Tibial artery (tissue), 4 donors: ENCODE measurements at regions not wholly inside any gene's neighbourhood (a gene's known extent, or its start where the extent isn't known, plus 50 kb on each side); places are given as distances from the start of the nearest gene placed in this dataset.

Experiments
- DNase-seq, 2 donors: peaks; one replicate each; pipeline ENCODE4 v3.0.0-alpha.2; 2019
- H3K27ac ChIP-seq, 2 donors: fragments of 200-600 bp; sonication (generic) in 1 of 2; 1 replicate in 1 of 2; 2 replicates in 1 of 2; pipeline ENCODE4 v1.5.1; 2018 to 2019; ENCODE audit warnings: mild to moderate bottlenecking in 1 of 2
- H3K27me3 ChIP-seq, 2 donors: fragments of 200-600 bp; sonication (generic) in 1 of 2; one replicate each; pipeline versions ENCODE4 v1.5.1 to v1.6.0; 2016 to 2019
- H3K36me3 ChIP-seq, 3 donors: fragments of 200-600 bp; sonication (generic) in 2 of 3; one replicate each; pipeline ENCODE4 v1.5.1; 2016 to 2019; ENCODE audit warnings: mild to moderate bottlenecking in 2 of 3
- H3K4me1 ChIP-seq, 4 donors: fragments of 200-600 bp; sonication (generic) in 2 of 4; 1 replicate in 3 of 4; 2 replicates in 1 of 4; pipeline ENCODE4 v1.5.1; 2016 to 2019
- H3K4me3 ChIP-seq, 2 donors: fragments of 200-600 bp; sonication (generic) in 1 of 2; 1 replicate in 1 of 2; 2 replicates in 1 of 2; pipeline ENCODE4 v1.5.1; 2018 to 2019; ENCODE audit warnings: mild to moderate bottlenecking in 2 of 2
- H3K9me3 ChIP-seq, 3 donors: fragments of 200-600 bp; sonication (generic) in 1 of 3; one replicate each; pipeline ENCODE4 v1.5.1; 2016 to 2019
- CTCF ChIP-seq, 2 experiments: fragments of 200-600 bp in 1 of 2; fragments of 450-650 bp in 1 of 2; IDR thresholded peaks; one replicate each; pipeline ENCODE4 v1.5.1; 2017 to 2019; ENCODE audit warnings: antibody characterized with exemption in 2 of 2, mild to moderate bottlenecking in 1 of 2, moderate library complexity in 1 of 2
- intact Hi-C: fragments of 100-400 bp; cut with DNase I; formaldehyde crosslinking; loops from one replicate; pipeline ENCODE4 v1.15.0; 2023; ENCODE audit warnings: low total_unique reads

DNA sequence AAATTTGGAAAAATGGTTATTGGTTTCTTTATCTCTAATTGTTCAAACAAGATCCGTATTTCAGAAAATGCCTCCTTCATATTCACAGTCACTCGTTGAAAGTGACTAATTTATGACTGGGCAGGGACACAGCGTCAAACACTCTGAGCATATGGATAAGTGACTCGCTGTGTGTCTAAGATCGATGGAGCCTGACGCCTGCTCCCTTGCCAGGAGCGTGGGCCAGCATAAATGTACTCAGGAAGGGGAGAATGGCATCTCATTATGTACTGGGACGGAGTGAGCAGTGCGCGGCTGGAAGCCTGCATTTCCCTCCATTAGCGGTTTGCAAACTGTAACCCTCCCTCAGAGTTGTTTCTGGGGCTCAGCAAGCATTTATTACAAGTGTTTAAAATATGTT is 79.8 kb upstream of the CAST start:
- TF ChIP-seq CTCF (IDR thresholded peaks at IDR 0.05), result no peak
- intact Hi-C loops, result no loop called here
- Histone ChIP-seq H3K27ac (no peak overlapping the region), H3K36me3 (no peaks in the 10 kb centered on the region), H3K27me3 (no peaks in the 10 kb centered on the region), H3K9me3 (no peaks in the 10 kb centered on the region), H3K4me3 (no peak overlapping the region), H3K4me1 (no peaks in the 10 kb centered on the region)
- DNase-seq, result no peak

DNA sequence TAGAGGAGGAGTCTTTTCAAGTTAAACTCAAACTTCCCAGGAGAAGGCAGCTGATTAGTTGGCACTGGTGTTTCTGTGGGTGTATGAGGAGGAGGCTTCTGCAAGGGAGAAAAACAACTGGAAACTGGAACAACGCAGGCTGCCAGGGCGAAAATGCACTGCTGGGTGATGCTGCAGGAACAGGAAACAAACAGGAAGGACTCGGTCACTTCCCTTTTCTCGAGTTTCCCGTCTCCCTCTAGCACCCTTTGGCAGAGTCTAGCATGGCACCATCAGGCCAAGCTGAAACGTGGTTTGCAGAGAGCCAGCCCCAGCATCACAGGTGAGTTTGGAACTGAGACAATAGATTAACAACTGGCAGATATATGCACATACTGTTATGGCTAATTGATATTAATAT is 77.5 kb upstream of the CAST start:
- intact Hi-C loops, result no loop called here
- H3K4me1 ChIP-seq, result no peaks in the 10 kb centered on the region
- TF ChIP-seq CTCF (IDR thresholded peaks at IDR 0.05), result no peak
- H3K27me3 ChIP-seq, result no peaks in the 10 kb centered on the region
- H3K9me3 ChIP-seq, result no peaks in the 10 kb centered on the region
- H3K4me3 ChIP-seq, result no peak overlapping the region
- DNase-seq, result peak; percentile 41 to 64
- no peaks in the 10 kb centered on the region for H3K36me3 ChIP-seq
- H3K27ac ChIP-seq, result no peak overlapping the region

DNA sequence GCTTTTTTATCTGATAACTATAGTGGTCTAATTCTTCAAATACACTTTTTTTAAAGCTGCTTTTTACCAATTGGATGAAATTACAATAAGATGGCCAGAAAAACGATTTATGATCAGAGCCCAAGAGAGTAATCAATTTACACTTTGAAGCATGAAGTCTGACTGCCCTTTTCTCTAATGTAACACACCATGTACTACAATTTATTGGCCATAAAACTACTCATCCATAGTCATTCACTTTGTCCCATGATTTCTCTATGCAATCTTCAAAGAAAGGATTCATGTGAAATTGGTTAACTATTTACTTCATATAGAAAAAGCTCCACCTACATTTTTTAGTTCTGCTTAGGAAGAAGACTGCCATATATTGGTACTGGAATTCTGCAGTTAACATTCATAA is 73.6 kb upstream of the CAST start:
- intact Hi-C loops, result no loop called here
- no peaks in the 10 kb centered on the region for H3K36me3 ChIP-seq
- no peak for TF ChIP-seq CTCF (IDR thresholded peaks at IDR 0.05)
- DNase-seq, result no peak
- no peak overlapping the region for H3K4me3 ChIP-seq
- no peaks in the 10 kb centered on the region for H3K27me3 ChIP-seq
- H3K9me3 ChIP-seq, result no peaks in the 10 kb centered on the region
- H3K27ac ChIP-seq, result no peak overlapping the region
- no peaks in the 10 kb centered on the region for H3K4me1 ChIP-seq

DNA sequence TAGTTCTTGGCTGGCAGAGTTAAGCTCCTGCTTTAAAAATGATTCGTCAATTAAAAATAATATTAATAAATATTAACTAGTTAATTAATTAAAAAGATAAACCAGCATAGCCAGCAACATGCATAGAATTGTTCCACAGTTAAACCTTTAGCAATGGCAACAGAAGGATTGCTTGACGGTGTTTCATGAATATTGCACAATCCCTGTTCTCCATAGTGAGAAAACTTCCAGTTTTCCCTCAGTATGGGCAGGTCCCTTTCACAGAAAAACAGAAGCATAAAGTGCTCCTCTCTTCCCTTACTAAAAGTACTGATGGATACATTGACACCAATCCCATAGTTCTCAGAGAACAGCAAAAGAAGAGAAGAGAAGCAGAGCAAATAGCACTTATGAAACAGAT is 71.4 kb upstream of the CAST start:
- H3K27me3 ChIP-seq, result no peaks in the 10 kb centered on the region
- no peak for DNase-seq
- H3K36me3 ChIP-seq, result no peaks in the 10 kb centered on the region
- intact Hi-C loops, result no loop called here
- TF ChIP-seq CTCF (IDR thresholded peaks at IDR 0.05), result no peak
- H3K4me3 ChIP-seq, result no peak overlapping the region
- no peaks in the 10 kb centered on the region for H3K9me3 ChIP-seq
- H3K27ac ChIP-seq, result no peak overlapping the region
- no peaks in the 10 kb centered on the region for H3K4me1 ChIP-seq

DNA sequence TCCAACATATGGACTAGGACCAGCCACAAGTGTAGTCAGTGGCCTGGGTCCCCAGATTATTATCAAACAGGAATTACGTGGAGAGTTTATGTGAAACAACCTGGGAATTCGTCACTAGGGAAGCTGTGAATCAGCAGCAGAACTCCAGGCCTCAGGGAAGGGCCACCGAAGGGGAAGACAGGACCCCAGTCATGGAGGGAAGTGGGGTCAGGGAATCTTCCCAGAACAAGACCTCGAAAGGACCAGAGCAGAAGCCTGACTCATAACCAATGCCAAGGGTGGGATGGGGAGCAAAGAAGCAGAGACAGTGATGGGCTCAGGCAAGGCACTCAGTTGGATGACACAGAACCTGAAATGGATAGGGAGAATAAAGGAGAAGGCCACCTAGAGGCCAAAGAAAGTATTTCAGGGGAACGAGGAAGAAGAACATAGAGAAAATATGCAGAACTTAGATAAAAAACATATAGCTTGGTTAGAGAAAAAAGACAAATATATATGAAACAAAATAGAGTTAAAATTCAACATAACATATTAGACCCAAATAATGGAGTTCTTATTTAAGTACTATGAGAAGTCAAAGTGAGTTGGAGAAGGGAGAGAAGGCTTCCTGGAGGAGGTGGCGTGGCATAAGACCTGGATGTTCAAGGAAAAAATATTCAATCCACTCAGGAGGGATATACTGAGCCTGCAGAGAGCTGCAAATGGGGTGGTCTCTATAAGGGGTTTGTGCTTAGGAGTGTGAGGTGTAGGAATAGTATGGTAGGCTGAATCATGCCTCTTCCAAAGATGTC is 66.7 kb upstream of the CAST start:
- Histone ChIP-seq H3K9me3 (no peaks in the 10 kb centered on the region), H3K4me1 (no peaks in the 10 kb centered on the region), H3K4me3 (no peak overlapping the region), H3K27me3 (no peaks in the 10 kb centered on the region), H3K27ac (no peak overlapping the region), H3K36me3 (no peaks in the 10 kb centered on the region)
- TF ChIP-seq CTCF (IDR thresholded peaks at IDR 0.05), result peak in 1 of 2 experiments; percentile 20
- intact Hi-C loops, result no loop called here
- DNase-seq, result no peak
